Skeletal muscle satellite cell (primary cell): ENCODE measurements at regions not wholly inside any gene's neighbourhood (a gene's known extent, or its start where the extent isn't known, plus 50 kb on each side); places are given as distances from the start of the nearest gene placed in this dataset.
"Not testable (repeated sequence)": the region's sequence is repeated elsewhere in the genome, so short reads cannot be mapped to it uniquely, and the experiment has no call there.

Experiments
- H3K27me3 ChIP-seq: 2 replicates; pipeline ENCODE4 v1.7.0; 2013; ENCODE audit warnings: low read length; ENCODE audit not compliant: control insufficient read depth, insufficient read depth
- H3K36me3 ChIP-seq: 2 replicates; pipeline ENCODE4 v1.7.0; 2013; ENCODE audit warnings: mild to moderate bottlenecking, control low read depth, low read length; ENCODE audit not compliant: insufficient read depth
- H3K4me1 ChIP-seq: 2 replicates; pipeline ENCODE4 v1.7.0; 2013; ENCODE audit warnings: low read length; ENCODE audit not compliant: control insufficient read depth, insufficient read depth
- H3K4me2 ChIP-seq: 2 replicates; pipeline ENCODE4 v1.7.0; 2013; ENCODE audit warnings: mild to moderate bottlenecking, low read length
- H3K4me3 ChIP-seq: 2 replicates; pipeline ENCODE4 v1.7.0; 2013; ENCODE audit warnings: low read length
- H3K9ac ChIP-seq: 2 replicates; pipeline ENCODE4 v1.7.0; 2013; ENCODE audit warnings: mild to moderate bottlenecking, low read depth, low read length, moderate library complexity
- H3K9me3 ChIP-seq: replicated peaks from 2 replicates; pipeline ENCODE4 v1.7.0; 2013; ENCODE audit warnings: mild to moderate bottlenecking, control low read depth, low read length

DNA sequence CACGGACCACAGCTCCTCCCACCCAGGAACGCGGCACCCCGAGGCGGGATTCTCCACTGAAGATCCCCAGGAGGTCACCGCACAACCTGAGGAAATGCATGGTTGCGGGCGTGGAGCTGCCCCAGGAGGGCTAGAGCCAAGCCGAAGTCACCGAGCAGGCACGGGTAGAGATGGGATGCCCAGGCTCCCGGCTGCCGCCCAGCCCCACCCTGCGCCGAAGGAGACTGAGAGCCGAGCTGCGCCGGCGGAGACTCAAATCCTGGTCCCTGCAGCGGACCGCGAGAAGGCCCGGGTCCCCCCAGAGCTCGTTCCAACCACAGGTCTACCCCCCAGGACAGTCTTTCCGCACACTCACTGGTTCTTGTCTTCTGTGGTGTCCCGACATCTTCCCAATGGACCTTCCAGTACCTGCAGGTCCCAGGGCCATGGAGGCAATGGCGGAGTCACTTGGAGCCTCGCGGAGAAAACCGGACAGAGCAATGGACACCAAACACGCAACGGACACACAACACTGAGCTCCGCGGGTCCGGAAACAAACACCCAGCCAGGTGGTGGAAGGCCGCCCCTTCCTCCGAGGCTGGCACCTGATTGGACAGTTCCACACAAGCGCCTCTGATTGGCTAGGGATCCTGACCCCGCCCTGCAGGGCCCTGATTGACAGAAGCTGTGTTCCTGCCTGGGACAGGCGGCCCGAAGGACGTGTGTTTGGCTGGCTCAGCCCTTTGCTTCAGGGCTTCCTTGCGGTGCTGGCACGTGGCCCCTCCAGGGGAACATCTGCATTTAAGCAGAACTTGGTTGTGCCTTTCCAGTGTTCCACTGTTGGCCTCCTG lies 331.9 kb upstream of the NUPR2 start:
- Histone ChIP-seq H3K9me3 (peaks cover 18% of the 10 kb centered on the region), H3K27me3 (no peaks in the 10 kb centered on the region), H3K36me3 (no peaks in the 10 kb centered on the region), H3K4me3 (no peak overlapping the region), H3K9ac (no peak overlapping the region), H3K4me2 (no peak overlapping the region), H3K4me1 (no peaks in the 10 kb centered on the region)

DNA sequence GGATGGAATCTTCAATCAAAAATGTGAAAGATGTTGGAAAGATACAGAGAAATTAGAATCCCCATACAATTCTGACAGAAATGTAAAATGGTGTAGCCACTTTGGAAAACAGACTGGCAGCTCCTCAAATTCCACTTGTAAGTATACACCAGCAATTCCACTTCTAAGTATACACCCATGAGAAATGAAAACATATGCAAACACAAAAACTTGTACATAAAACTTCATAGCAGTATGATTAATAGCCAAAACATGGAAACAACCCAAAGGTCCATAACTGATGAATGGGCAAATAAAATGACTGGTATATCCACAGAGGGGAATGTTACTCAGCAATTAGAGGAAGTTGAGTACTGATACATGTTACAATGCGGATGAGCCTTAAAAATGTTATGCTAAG lies 304.3 kb upstream of the NUPR2 start:
- H3K4me1 ChIP-seq, H3K9ac ChIP-seq, H3K27me3 ChIP-seq, H3K4me2 ChIP-seq, H3K4me3 ChIP-seq, H3K36me3 ChIP-seq, H3K9me3 ChIP-seq: not testable (repeated sequence)

- Histone ChIP-seq H3K36me3 (no peaks in the 10 kb centered on the region), H3K27me3 (no peaks in the 10 kb centered on the region), H3K9me3 (no peaks in the 10 kb centered on the region), H3K4me1 (no peaks in the 10 kb centered on the region), H3K4me2 (no peak overlapping the region), H3K4me3 (no peak overlapping the region), H3K9ac (no peak overlapping the region)
Observed at GRCh38 chr7:56375173-56375572, 259.0 kb upstream of the NUPR2 start.

DNA sequence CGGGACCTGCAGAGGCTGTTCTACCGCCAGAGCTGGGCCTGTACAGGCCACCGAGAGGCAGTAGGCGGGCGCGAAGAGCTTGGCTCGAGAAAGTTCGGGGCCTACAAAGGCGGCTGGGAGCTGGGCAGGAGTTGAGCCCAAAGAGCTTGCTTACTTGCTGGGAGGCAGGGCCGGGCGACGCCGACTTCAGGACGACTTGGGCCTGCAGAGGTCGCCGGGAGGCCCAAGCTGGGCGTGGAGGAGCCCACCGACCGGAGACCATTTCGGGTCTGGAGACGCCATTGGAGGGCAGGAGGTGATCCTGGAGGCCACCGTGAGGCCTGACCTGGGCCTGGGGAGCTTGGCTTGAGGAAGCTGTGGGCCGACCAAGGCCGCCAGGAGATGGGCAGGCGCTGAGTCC lies 258.4 kb upstream of the NUPR2 start:
- H3K9ac ChIP-seq, H3K4me3 ChIP-seq, H3K36me3 ChIP-seq, H3K9me3 ChIP-seq, H3K27me3 ChIP-seq, H3K4me1 ChIP-seq, H3K4me2 ChIP-seq: not testable (repeated sequence)

GRCh38 chr7:56373314-56373713 lies 257.1 kb upstream of the NUPR2 start:
- H3K4me2 ChIP-seq, H3K27me3 ChIP-seq, H3K4me3 ChIP-seq, H3K36me3 ChIP-seq, H3K4me1 ChIP-seq, H3K9ac ChIP-seq, H3K9me3 ChIP-seq: not testable (repeated sequence)

DNA sequence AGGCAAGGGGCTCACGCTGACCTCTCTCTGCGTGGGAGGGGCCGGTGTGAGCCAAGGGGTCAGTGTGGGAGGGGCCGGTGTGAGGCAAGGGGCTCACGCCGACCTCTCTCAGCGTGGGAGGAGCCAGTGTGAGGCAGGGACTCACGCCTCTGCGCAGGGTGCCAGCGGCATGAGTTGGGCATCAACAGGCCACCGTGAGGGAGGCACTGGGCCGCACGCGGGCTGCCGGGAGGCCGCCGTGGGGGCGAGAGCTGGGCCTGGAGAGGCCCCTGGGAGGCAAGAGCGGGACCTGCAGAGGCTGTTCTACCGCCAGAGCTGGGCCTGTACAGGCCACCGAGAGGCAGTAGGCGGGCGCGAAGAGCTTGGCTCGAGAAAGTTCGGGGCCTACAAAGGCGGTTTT lies 255.6 kb upstream of the NUPR2 start:
- H3K4me3 ChIP-seq, H3K9ac ChIP-seq, H3K36me3 ChIP-seq, H3K9me3 ChIP-seq, H3K27me3 ChIP-seq, H3K4me1 ChIP-seq, H3K4me2 ChIP-seq: not testable (repeated sequence)

DNA sequence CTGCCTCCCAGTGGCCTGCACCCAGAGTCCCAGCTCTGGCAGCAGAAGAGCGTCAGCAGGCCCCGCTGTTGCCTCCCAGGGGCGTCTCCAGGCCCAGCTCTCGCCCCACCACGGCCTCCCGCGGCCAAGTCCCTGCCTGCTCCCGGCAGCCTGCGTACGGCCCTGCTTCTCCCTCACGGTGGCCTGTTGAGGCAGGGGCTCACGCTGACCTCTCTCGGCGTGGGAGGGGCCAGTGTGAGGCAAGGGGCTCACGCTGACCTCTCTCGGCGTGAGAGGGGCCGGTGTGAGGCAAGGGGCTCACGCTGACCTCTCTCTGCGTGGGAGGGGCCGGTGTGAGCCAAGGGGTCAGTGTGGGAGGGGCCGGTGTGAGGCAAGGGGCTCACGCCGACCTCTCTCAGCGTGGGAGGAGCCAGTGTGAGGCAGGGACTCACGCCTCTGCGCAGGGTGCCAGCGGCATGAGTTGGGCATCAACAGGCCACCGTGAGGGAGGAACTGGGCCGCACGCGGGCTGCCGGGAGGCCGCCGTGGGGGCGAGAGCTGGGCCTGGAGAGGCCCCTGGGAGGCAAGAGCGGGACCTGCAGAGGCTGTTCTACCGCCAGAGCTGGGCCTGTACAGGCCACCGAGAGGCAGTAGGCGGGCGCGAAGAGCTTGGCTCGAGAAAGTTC lies 254.1 kb upstream of the NUPR2 start:
- H3K4me1 ChIP-seq, H3K9me3 ChIP-seq, H3K27me3 ChIP-seq, H3K36me3 ChIP-seq, H3K4me3 ChIP-seq, H3K9ac ChIP-seq, H3K4me2 ChIP-seq: not testable (repeated sequence)

GRCh38 chr7:56367914-56368313 lies 251.7 kb upstream of the NUPR2 start:
- H3K9me3 ChIP-seq, H3K27me3 ChIP-seq, H3K9ac ChIP-seq, H3K4me1 ChIP-seq, H3K4me2 ChIP-seq, H3K4me3 ChIP-seq, H3K36me3 ChIP-seq: not testable (repeated sequence)

DNA sequence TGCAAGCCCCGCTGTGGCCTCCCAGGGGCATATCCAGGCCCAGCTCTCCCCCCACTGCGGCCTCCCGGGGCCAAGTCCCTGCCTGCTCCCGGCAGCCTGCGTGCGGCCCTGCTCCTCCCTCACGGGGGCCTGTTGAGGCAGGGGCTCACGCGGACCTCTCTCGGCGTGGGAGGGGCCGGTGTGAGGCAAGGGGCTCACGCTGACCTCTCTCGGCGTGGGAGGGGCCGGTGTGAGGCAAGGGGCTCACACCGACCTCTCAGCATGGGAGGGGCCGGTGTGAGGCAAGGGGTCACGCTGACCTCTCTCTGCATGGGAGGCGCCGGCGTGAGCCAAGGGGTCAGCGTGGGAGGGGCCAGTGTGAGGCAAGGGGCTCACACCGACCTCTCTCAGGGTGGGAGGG lies 251.2 kb upstream of the NUPR2 start:
- not testable (repeated sequence) for H3K4me1 ChIP-seq, H3K36me3 ChIP-seq, H3K4me2 ChIP-seq, H3K9ac ChIP-seq, H3K4me3 ChIP-seq, H3K27me3 ChIP-seq, H3K9me3 ChIP-seq

- not testable (repeated sequence) for H3K4me2 ChIP-seq, H3K9ac ChIP-seq, H3K36me3 ChIP-seq, H3K9me3 ChIP-seq, H3K4me1 ChIP-seq, H3K4me3 ChIP-seq, H3K27me3 ChIP-seq
Observed at GRCh38 chr7:56366701-56367100, 250.5 kb upstream of the NUPR2 start.

- H3K9me3 ChIP-seq, H3K27me3 ChIP-seq, H3K9ac ChIP-seq, H3K4me1 ChIP-seq, H3K4me2 ChIP-seq, H3K36me3 ChIP-seq, H3K4me3 ChIP-seq: not testable (repeated sequence)
Observed at GRCh38 chr7:56352576-56352975, 236.4 kb upstream of the NUPR2 start.

- H3K4me3 ChIP-seq, H3K36me3 ChIP-seq, H3K9ac ChIP-seq, H3K4me1 ChIP-seq, H3K9me3 ChIP-seq, H3K27me3 ChIP-seq, H3K4me2 ChIP-seq: not testable (repeated sequence)
Observed at GRCh38 chr7:56351181-56351580, 235.0 kb upstream of the NUPR2 start.
